ENCODE measurements at regions not wholly inside any gene's neighbourhood (a gene's known extent, or its start where the extent isn't known, plus 50 kb on each side); places are given as distances from the start of the nearest gene placed in this dataset.

DNA sequence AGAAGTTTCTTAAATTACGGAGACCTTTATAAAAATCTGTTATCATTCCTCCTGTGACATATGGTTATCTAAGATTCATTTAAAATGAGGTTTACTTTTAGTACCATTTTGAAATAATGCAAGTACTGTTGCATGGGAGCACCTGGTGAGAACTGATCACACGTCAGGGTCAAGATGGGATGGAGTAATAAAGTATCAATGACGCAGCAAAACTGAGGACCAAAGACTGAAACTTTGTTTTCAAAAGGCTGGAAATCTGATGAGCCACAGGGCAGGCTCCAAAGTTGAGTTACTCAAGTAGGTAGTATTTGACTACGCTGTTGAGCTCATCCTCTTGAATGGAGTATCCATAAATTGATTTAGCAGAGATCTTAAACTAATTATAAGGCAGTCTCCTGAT, 411.9 kb upstream of the ZNF804A start:
- no peak for TF ChIP-seq CTCF (conservative IDR thresholded peaks at IDR 0.05; ENCODE audit: low read depth, low read length)
- no peak for TF ChIP-seq EZH2 (IDR thresholded peaks at IDR 0.05; ENCODE audit: low read length, unreplicated experiment)
- no peak for TF ChIP-seq EZH2phosphoT487 (IDR thresholded peaks at IDR 0.05; ENCODE audit: borderline replicate concordance, low read length)
